Neural cell (in vitro differentiated cells): ENCODE measurements at regions not wholly inside any gene's neighbourhood (a gene's known extent, or its start where the extent isn't known, plus 50 kb on each side); places are given as distances from the start of the nearest gene placed in this dataset.

Experiments used
- H2AFZ ChIP-seq: fragments of 200-600, 300-800 bp; sonication (generic), shearing (Covaris generic); 2 replicates; pipeline ENCODE4 v1.6.0; 2014; ENCODE audit warnings: low read depth, mild to moderate bottlenecking, antibody characterized with exemption, low read length, moderate library complexity
- H3F3A ChIP-seq: fragments of 200-600 bp; shearing (Covaris generic); 2 replicates; pipeline ENCODE4 v1.6.1; 2016; ENCODE audit warnings: mild to moderate bottlenecking, moderate library complexity, mixed read lengths, antibody characterized with exemption, low read length; ENCODE audit not compliant: insufficient read depth, poor library complexity, severe bottlenecking
- H3K27ac ChIP-seq: fragments of 200-600, 300-800 bp; sonication (generic), shearing (Covaris generic); 2 replicates; pipeline ENCODE4 v1.5.1; 2014; ENCODE audit warnings: mild to moderate bottlenecking, low read length, moderate library complexity
- H3K27me3 ChIP-seq: fragments of 300-800, 200-600 bp; sonication (generic), shearing (Covaris generic); 2 replicates; pipeline ENCODE4 v1.6.0; 2014; ENCODE audit warnings: mild to moderate bottlenecking, low read depth, low read length, moderate library complexity; ENCODE audit not compliant: insufficient read depth
- H3K36me3 ChIP-seq: fragments of 300-800, 200-600 bp; sonication (generic), shearing (Covaris generic); 2 replicates; pipeline ENCODE4 v1.5.1; 2014; ENCODE audit warnings: mild to moderate bottlenecking, antibody characterized with exemption, low read length, moderate library complexity; ENCODE audit not compliant: insufficient read depth
- H3K4me2 ChIP-seq: fragments of 300-800, 200-600 bp; sonication (generic), shearing (Covaris generic); 2 replicates; pipeline ENCODE4 v1.6.0; 2014; ENCODE audit warnings: mild to moderate bottlenecking, low read length
- H3K4me3 ChIP-seq: fragments of 300-800, 200-600 bp; sonication (generic), shearing (Covaris generic); 2 replicates; pipeline ENCODE4 v1.5.1; 2014; ENCODE audit warnings: mild to moderate bottlenecking, low read length, moderate library complexity
- H3K79me2 ChIP-seq: fragments of 200-600 bp; shearing (Covaris generic); replicated peaks from 2 replicates; pipeline ENCODE4 v1.6.0; 2014; ENCODE audit warnings: mild to moderate bottlenecking, low read length, moderate library complexity; ENCODE audit not compliant: insufficient read depth
- H3K9ac ChIP-seq: fragments of 300-800, 200-600 bp; sonication (generic), shearing (Covaris generic); 2 replicates; pipeline ENCODE4 v1.6.1; 2016; ENCODE audit warnings: mild to moderate bottlenecking, low read length, mixed read lengths
- H3K9me2 ChIP-seq: fragments of 200-600 bp; shearing (Covaris generic); 2 replicates; pipeline ENCODE4 v1.6.1; 2016; ENCODE audit warnings: mild to moderate bottlenecking, low read length, mixed read lengths; ENCODE audit not compliant: insufficient read depth
- H3K9me3 ChIP-seq: fragments of 200-600, 300-800 bp; sonication (generic), shearing (Covaris generic); 2 replicates; pipeline ENCODE4 v1.6.1; 2016; ENCODE audit warnings: mild to moderate bottlenecking, mixed run types, low read length, moderate library complexity, mixed read lengths
- H4K20me1 ChIP-seq: fragments of 200-600 bp; shearing (Covaris generic); 2 replicates; pipeline ENCODE4 v1.6.1; 2016; ENCODE audit warnings: mild to moderate bottlenecking, mixed run types; ENCODE audit not compliant: insufficient read depth
- CTCF ChIP-seq: fragments of 450-650 bp; IDR thresholded peaks from 2 replicates; pipeline ENCODE4 v1.5.1; 2014; ENCODE audit warnings: antibody characterized with exemption, mild to moderate bottlenecking, moderate library complexity; ENCODE audit not compliant: poor library complexity, severe bottlenecking
- EP300 ChIP-seq: fragments of 450-650 bp; conservative IDR thresholded peaks from 2 replicates; pipeline ENCODE4 v1.6.1; 2014; ENCODE audit warnings: antibody characterized with exemption, mild to moderate bottlenecking, moderate library complexity; ENCODE audit not compliant: poor library complexity, severe bottlenecking
- EZH2 ChIP-seq: fragments of 200-600, 300-800 bp; shearing (Covaris generic), sonication (generic); IDR thresholded peaks from 2 replicates; pipeline ENCODE4 v1.6.1; 2014; ENCODE audit warnings: antibody characterized with exemption, low read length, borderline replicate concordance, mild to moderate bottlenecking; ENCODE audit not compliant: insufficient read depth, poor library complexity, severe bottlenecking
- MXI1 ChIP-seq: fragments of 450-650 bp; conservative IDR thresholded peaks from 2 replicates; pipeline ENCODE4 v1.6.1; 2014; ENCODE audit warnings: antibody characterized with exemption, mild to moderate bottlenecking; ENCODE audit not compliant: poor library complexity, severe bottlenecking
- POLR2AphosphoS5 ChIP-seq: IDR thresholded peaks from 2 replicates; pipeline ENCODE4 v1.6.1; 2012
- RAD21 ChIP-seq: fragments of 450-650 bp; conservative IDR thresholded peaks from 2 replicates; pipeline ENCODE4 v1.6.1; 2014; ENCODE audit warnings: antibody characterized with exemption, mild to moderate bottlenecking, moderate library complexity
- SMC3 ChIP-seq: fragments of 450-650 bp; conservative IDR thresholded peaks from 2 replicates; pipeline ENCODE4 v1.6.1; 2014; ENCODE audit warnings: antibody characterized with exemption, mild to moderate bottlenecking, moderate library complexity; ENCODE audit not compliant: poor library complexity
- TAF1 ChIP-seq: IDR thresholded peaks from 2 replicates; pipeline ENCODE4 v1.6.1; 2012; ENCODE audit warnings: low read depth
- TF ChIP-seq, protein P1 (sequence below): IDR thresholded peaks from 2 replicates; pipeline ENCODE4 v1.6.1; 2012; ENCODE audit warnings: borderline replicate concordance

DNA sequence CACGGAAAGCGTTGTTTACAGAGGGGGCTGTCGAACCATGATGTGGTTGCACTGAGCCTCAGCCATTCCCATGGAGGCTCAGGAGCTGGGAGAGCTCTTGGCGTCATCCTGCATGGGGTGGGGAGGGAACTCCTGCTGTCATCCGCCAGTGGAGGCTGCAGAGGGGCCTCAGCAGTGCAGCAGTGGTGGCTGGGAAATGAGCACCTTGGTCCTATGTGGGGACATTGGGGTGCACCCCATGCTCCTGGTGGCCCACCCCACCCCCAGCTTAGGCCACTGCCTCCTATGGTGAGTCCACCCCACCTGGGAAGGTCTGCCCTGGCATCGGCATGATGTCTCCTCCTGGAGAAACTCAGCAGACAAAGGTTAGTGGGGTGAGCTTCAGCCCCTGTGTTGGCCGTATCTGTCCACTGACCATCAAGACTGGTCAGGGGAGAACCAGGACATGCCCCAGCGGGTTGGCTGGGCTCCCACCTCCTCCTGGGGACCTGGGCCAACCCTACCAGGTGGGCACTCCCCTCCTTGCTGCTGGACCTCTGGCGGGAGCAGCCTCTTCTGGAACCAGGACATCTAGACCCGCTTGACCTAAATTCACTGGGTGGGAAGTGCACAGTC, 67.8 kb upstream of the HDAC4 start:
- Histone ChIP-seq H3K9ac (no peak overlapping the region), H3K27ac (no peak overlapping the region), H3K4me2 (no peak overlapping the region), H3K36me3 (no peaks in the 10 kb centered on the region), H3K9me3 (no peaks in the 10 kb centered on the region), H4K20me1 (no peaks in the 10 kb centered on the region), H3F3A (no peaks in the 10 kb centered on the region), H3K9me2 (no peaks in the 10 kb centered on the region), H3K4me3 (no peak overlapping the region), H3K79me2 (no peaks in the 10 kb centered on the region), H2AFZ (no peak overlapping the region), H3K27me3 (no peaks in the 10 kb centered on the region)
- TF ChIP-seq EZH2 (no peak), SMC3 (no peak), TAF1 (no peak)

GRCh38 chr2:239467956-239468490, 67.2 kb upstream of the HDAC4 start:
- Histone ChIP-seq H3K4me2 (no peak overlapping the region), H3K4me3 (no peak overlapping the region), H3K9me3 (no peaks in the 10 kb centered on the region), H2AFZ (no peak overlapping the region), H4K20me1 (no peaks in the 10 kb centered on the region), H3K27me3 (no peaks in the 10 kb centered on the region), H3K9me2 (no peaks in the 10 kb centered on the region), H3K79me2 (no peaks in the 10 kb centered on the region), H3K9ac (no peak overlapping the region), H3F3A (no peaks in the 10 kb centered on the region), H3K36me3 (no peaks in the 10 kb centered on the region), H3K27ac (no peak overlapping the region)
- TF ChIP-seq, protein P1, sequence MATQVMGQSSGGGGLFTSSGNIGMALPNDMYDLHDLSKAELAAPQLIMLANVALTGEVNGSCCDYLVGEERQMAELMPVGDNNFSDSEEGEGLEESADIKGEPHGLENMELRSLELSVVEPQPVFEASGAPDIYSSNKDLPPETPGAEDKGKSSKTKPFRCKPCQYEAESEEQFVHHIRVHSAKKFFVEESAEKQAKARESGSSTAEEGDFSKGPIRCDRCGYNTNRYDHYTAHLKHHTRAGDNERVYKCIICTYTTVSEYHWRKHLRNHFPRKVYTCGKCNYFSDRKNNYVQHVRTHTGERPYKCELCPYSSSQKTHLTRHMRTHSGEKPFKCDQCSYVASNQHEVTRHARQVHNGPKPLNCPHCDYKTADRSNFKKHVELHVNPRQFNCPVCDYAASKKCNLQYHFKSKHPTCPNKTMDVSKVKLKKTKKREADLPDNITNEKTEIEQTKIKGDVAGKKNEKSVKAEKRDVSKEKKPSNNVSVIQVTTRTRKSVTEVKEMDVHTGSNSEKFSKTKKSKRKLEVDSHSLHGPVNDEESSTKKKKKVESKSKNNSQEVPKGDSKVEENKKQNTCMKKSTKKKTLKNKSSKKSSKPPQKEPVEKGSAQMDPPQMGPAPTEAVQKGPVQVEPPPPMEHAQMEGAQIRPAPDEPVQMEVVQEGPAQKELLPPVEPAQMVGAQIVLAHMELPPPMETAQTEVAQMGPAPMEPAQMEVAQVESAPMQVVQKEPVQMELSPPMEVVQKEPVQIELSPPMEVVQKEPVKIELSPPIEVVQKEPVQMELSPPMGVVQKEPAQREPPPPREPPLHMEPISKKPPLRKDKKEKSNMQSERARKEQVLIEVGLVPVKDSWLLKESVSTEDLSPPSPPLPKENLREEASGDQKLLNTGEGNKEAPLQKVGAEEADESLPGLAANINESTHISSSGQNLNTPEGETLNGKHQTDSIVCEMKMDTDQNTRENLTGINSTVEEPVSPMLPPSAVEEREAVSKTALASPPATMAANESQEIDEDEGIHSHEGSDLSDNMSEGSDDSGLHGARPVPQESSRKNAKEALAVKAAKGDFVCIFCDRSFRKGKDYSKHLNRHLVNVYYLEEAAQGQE: no peak
- no peak for TF ChIP-seq SMC3
- TF ChIP-seq POLR2AphosphoS5: no peak
- TF ChIP-seq TAF1: no peak
- TF ChIP-seq EP300: no peak
- no peak for TF ChIP-seq RAD21
- no peak for TF ChIP-seq MXI1
- TF ChIP-seq EZH2: no peak
- TF ChIP-seq CTCF: no peak
